Activated CD4-positive, alpha-beta T cell treated with anti-CD3 and anti-CD28 coated beads, Interleukin-2, amount 50 U/mL, for 4 hours (primary cell): ENCODE measurements at regions not wholly inside any gene's neighbourhood (a gene's known extent, or its start where the extent isn't known, plus 50 kb on each side); places are given as distances from the start of the nearest gene placed in this dataset.
A peak's percentile ranks its signal among the peaks of the same experiment; 100 is the strongest.
"Not testable (repeated sequence)": the region's sequence is repeated elsewhere in the genome, so short reads cannot be mapped to it uniquely, and the experiment has no call there.

Experiments
- DNase-seq, 2 experiments: peaks; one replicate each; pipeline ENCODE4 v3.0.0-alpha.2; 2020

- DNase-seq = peak; percentile 53 to 62
Observed at GRCh38 chr5:36739751-36740221, 133.4 kb downstream of the SLC1A3 start.

- no peak for DNase-seq
Observed at GRCh38 chr5:36740259-36740898, 134.0 kb downstream of the SLC1A3 start.

GRCh38 chr5:36741128-36741527 is 134.7 kb downstream of the SLC1A3 start:
- no peak for DNase-seq

- DNase-seq = no peak
Observed at GRCh38 chr5:36743891-36744772, 132.4 kb upstream of the NIPBL start.

- no peak for DNase-seq
Observed at GRCh38 chr5:36744773-36745589, 131.6 kb upstream of the NIPBL start.

- not testable (repeated sequence) for DNase-seq
Observed at GRCh38 chr5:36747794-36748193, 128.8 kb upstream of the NIPBL start.

- no peak for DNase-seq
Observed at GRCh38 chr5:36751886-36752285, 124.7 kb upstream of the NIPBL start.

- DNase-seq = no peak
Observed at GRCh38 chr5:36755342-36755741, 121.2 kb upstream of the NIPBL start.

GRCh38 chr5:36755920-36756488 is 120.6 kb upstream of the NIPBL start:
- no peak for DNase-seq

GRCh38 chr5:36756848-36757247 is 119.7 kb upstream of the NIPBL start:
- no peak for DNase-seq

GRCh38 chr5:36759117-36759516 is 117.5 kb upstream of the NIPBL start:
- no peak for DNase-seq

GRCh38 chr5:36763454-36763853 is 113.1 kb upstream of the NIPBL start:
- no peak for DNase-seq

- DNase-seq = no peak
Observed at GRCh38 chr5:36765876-36766275, 110.7 kb upstream of the NIPBL start.

- no peak for DNase-seq
Observed at GRCh38 chr5:36766981-36767380, 109.6 kb upstream of the NIPBL start.

- DNase-seq = no peak
Observed at GRCh38 chr5:36768450-36768849, 108.1 kb upstream of the NIPBL start.

- no peak for DNase-seq
Observed at GRCh38 chr5:36769129-36769770, 107.3 kb upstream of the NIPBL start.

GRCh38 chr5:36770125-36770524 is 106.4 kb upstream of the NIPBL start:
- DNase-seq = no peak

- no peak for DNase-seq
Observed at GRCh38 chr5:36772276-36773140, 104.1 kb upstream of the NIPBL start.

- no peak for DNase-seq
Observed at GRCh38 chr5:36777105-36777757, 99.3 kb upstream of the NIPBL start.

- no peak for DNase-seq
Observed at GRCh38 chr5:36778336-36778735, 98.2 kb upstream of the NIPBL start.

GRCh38 chr5:36782612-36783011 is 94.0 kb upstream of the NIPBL start:
- not testable (repeated sequence) for DNase-seq
